Testis (tissue), 2 donors: ENCODE measurements at regions not wholly inside any gene's neighbourhood (a gene's known extent, or its start where the extent isn't known, plus 50 kb on each side); places are given as distances from the start of the nearest gene placed in this dataset.

Experiments used
- DNase-seq: peaks from one replicate; pipeline ENCODE4 v3.0.0-alpha.2; 2019
- H3K27ac ChIP-seq, 2 donors: fragments of 200-600 bp; sonication (generic); one replicate each; pipeline ENCODE4 v1.5.1; 2019
- H3K27me3 ChIP-seq: fragments of 200-600 bp; sonication (generic); one replicate; pipeline ENCODE4 v1.5.1; 2019
- H3K36me3 ChIP-seq: fragments of 200-600 bp; sonication (generic); one replicate; pipeline ENCODE4 v1.5.1; 2017; ENCODE audit warnings: low read depth; ENCODE audit errors: missing control alignments
- H3K4me1 ChIP-seq: fragments of 200-600 bp; sonication (generic); one replicate; pipeline ENCODE4 v1.5.1; 2019
- H3K4me3 ChIP-seq, 2 donors: fragments of 200-600 bp; sonication (generic); one replicate each; pipeline ENCODE4 v1.5.1; 2017 to 2019
- H3K9me3 ChIP-seq: fragments of 200-600 bp; sonication (generic); one replicate; pipeline ENCODE4 v1.5.1; 2017
- POLR2A ChIP-seq: fragments of 450-650 bp; IDR thresholded peaks from one replicate; pipeline ENCODE4 v1.6.1; 2017; ENCODE audit warnings: antibody characterized with exemption, mild to moderate bottlenecking, moderate library complexity
- WGBS, 2 donors: methylation state at CpG; one replicate each; pipeline ENCODE4 v1.1.5; 2018; 5-methylcytosine and 5-hydroxymethylcytosine counted together
- intact Hi-C: fragments of 100-400 bp; cut with DNase I; formaldehyde crosslinking; loops from one replicate; pipeline ENCODE4 v1.15.1; 2023; ENCODE audit warnings: low total_unique reads
- TF ChIP-seq, protein P1 (sequence below), 3 experiments: fragments of 450-650 bp in 2 of 3; fragments of 200-600 bp in 1 of 3; sonication (generic) in 1 of 3; IDR thresholded peaks; one replicate each; pipeline ENCODE4 v1.5.1; 2016 to 2019; ENCODE audit warnings: antibody characterized with exemption in 3 of 3, mild to moderate bottlenecking in 2 of 3, moderate library complexity in 1 of 3

GRCh38 chr2:33859811-33860461, 260.8 kb upstream of the FAM98A start:
- intact Hi-C loops, result no loop called here
- H3K9me3 ChIP-seq, result no peaks in the 10 kb centered on the region
- no peak overlapping the region for H3K4me3 ChIP-seq
- TF ChIP-seq, protein P1, sequence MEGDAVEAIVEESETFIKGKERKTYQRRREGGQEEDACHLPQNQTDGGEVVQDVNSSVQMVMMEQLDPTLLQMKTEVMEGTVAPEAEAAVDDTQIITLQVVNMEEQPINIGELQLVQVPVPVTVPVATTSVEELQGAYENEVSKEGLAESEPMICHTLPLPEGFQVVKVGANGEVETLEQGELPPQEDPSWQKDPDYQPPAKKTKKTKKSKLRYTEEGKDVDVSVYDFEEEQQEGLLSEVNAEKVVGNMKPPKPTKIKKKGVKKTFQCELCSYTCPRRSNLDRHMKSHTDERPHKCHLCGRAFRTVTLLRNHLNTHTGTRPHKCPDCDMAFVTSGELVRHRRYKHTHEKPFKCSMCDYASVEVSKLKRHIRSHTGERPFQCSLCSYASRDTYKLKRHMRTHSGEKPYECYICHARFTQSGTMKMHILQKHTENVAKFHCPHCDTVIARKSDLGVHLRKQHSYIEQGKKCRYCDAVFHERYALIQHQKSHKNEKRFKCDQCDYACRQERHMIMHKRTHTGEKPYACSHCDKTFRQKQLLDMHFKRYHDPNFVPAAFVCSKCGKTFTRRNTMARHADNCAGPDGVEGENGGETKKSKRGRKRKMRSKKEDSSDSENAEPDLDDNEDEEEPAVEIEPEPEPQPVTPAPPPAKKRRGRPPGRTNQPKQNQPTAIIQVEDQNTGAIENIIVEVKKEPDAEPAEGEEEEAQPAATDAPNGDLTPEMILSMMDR (IDR thresholded peaks at IDR 0.05), result no peak
- TF ChIP-seq POLR2A, result no peak
- no peaks in the 10 kb centered on the region for H3K27me3 ChIP-seq
- no peaks in the 10 kb centered on the region for H3K36me3 ChIP-seq
- 8 to 14% methylated on average over 11 of the region's 11 CpGs for WGBS, 2 donors
- no peak overlapping the region for H3K27ac ChIP-seq
- H3K4me1 ChIP-seq, result no peaks in the 10 kb centered on the region
- DNase-seq, result peak; percentile 84

- intact Hi-C loops, result no loop called here
- H3K9me3 ChIP-seq, result no peaks in the 10 kb centered on the region
- 62 to 71% methylated on average over 6 of the region's 6 CpGs for WGBS, 2 donors
- no peaks in the 10 kb centered on the region for H3K27me3 ChIP-seq
- DNase-seq, result no peak
- H3K27ac ChIP-seq, result no peak overlapping the region
- no peaks in the 10 kb centered on the region for H3K36me3 ChIP-seq
- TF ChIP-seq POLR2A, result no peak
- TF ChIP-seq, protein P1 (IDR thresholded peaks at IDR 0.05), result no peak
- H3K4me1 ChIP-seq, result no peaks in the 10 kb centered on the region
- H3K4me3 ChIP-seq, result no peak overlapping the region
Observed at GRCh38 chr2:33859176-33859575, 260.1 kb upstream of the FAM98A start.

DNA sequence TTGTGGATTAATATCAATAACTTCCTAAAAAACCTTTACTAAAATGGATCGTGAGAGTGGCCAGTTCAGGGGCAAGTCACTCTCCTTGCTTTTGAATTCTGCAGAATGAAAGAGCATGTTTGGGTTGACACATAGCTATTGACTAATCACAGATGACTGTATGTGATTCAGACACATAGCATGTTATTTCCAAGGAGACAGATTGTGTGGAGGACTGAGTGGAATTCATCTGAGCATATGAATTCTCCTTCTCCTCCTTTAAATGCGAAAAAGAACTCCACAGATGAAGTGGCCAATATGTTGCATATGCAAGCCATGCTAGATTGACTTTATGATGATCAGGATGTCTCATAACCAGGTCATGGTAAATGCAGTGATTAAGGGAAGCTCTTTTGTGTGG, 249.4 kb upstream of the FAM98A start:
- Histone ChIP-seq H3K9me3 (no peaks in the 10 kb centered on the region), H3K4me3 (no peak overlapping the region), H3K27ac (no peak overlapping the region), H3K36me3 (no peaks in the 10 kb centered on the region), H3K4me1 (no peaks in the 10 kb centered on the region), H3K27me3 (no peaks in the 10 kb centered on the region)
- TF ChIP-seq, protein P1 (IDR thresholded peaks at IDR 0.05), result no peak
- TF ChIP-seq POLR2A, result no peak
- 84 to 85% methylated on average over 2 of the region's 2 CpGs for WGBS, 2 donors
- intact Hi-C loops, result no loop called here
- DNase-seq, result no peak

- no peaks in the 10 kb centered on the region for H3K36me3 ChIP-seq
- intact Hi-C loops, result no loop called here
- H3K4me3 ChIP-seq, result no peak overlapping the region
- H3K27me3 ChIP-seq, result no peaks in the 10 kb centered on the region
- H3K9me3 ChIP-seq, result no peaks in the 10 kb centered on the region
- no peak overlapping the region for H3K27ac ChIP-seq
- no peak for DNase-seq
- H3K4me1 ChIP-seq, result no peaks in the 10 kb centered on the region
- 86 to 91% methylated on average over 7 of the region's 7 CpGs for WGBS, 2 donors
- TF ChIP-seq, protein P1 (IDR thresholded peaks at IDR 0.05), result no peak
- TF ChIP-seq POLR2A, result no peak
Observed at GRCh38 chr2:33839791-33840190, 240.7 kb upstream of the FAM98A start.

- WGBS, 2 donors, result 95 to 96% methylated on average over 5 of the region's 5 CpGs
- TF ChIP-seq POLR2A, result no peak
- intact Hi-C loops, result no loop called here
- no peaks in the 10 kb centered on the region for H3K27me3 ChIP-seq
- no peaks in the 10 kb centered on the region for H3K4me1 ChIP-seq
- H3K36me3 ChIP-seq, result no peaks in the 10 kb centered on the region
- no peaks in the 10 kb centered on the region for H3K9me3 ChIP-seq
- no peak for DNase-seq
- H3K4me3 ChIP-seq, result no peak overlapping the region
- H3K27ac ChIP-seq, result no peak overlapping the region
Observed at GRCh38 chr2:33836628-33837027, 237.5 kb upstream of the FAM98A start.
